ENCODE measurements at regions not wholly inside any gene's neighbourhood (a gene's known extent, or its start where the extent isn't known, plus 50 kb on each side); places are given as distances from the start of the nearest gene placed in this dataset.
A peak's percentile ranks its signal among the peaks of the same experiment; 100 is the strongest.

DNA sequence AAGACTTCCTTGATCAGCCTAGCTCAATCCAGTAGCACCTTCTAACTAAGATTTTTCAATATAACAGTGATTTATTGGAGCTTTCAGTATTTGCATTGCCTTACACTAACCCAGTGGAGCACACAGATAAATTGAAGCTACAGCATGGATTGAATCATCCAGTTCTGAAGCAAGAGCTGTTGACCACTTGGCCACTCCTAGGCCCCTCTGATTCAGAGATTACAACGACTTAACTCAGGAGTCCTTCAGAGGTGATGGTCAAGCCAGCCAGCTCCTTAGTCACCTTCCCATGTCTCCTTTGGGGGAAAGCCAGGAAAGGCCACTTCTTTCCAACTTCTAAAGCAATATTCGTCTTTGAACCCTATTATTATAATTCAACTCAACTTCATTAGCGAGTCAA, 151.8 kb downstream of the TENT5C start:
- no TSS peak for BruUV-seq (replicated peaks)
- TF ChIP-seq, protein P1, sequence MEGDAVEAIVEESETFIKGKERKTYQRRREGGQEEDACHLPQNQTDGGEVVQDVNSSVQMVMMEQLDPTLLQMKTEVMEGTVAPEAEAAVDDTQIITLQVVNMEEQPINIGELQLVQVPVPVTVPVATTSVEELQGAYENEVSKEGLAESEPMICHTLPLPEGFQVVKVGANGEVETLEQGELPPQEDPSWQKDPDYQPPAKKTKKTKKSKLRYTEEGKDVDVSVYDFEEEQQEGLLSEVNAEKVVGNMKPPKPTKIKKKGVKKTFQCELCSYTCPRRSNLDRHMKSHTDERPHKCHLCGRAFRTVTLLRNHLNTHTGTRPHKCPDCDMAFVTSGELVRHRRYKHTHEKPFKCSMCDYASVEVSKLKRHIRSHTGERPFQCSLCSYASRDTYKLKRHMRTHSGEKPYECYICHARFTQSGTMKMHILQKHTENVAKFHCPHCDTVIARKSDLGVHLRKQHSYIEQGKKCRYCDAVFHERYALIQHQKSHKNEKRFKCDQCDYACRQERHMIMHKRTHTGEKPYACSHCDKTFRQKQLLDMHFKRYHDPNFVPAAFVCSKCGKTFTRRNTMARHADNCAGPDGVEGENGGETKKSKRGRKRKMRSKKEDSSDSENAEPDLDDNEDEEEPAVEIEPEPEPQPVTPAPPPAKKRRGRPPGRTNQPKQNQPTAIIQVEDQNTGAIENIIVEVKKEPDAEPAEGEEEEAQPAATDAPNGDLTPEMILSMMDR (conservative IDR thresholded peaks at IDR 0.05; ENCODE audit: low read depth, low read length), result no peak
- no peak for TF ChIP-seq EZH2 (IDR thresholded peaks at IDR 0.05; ENCODE audit: borderline replicate concordance, low read depth, low read length, poor library complexity, severe bottlenecking)
- Histone ChIP-seq H3K4me3 (ENCODE audit: low read depth, low read length, poor library complexity, severe bottlenecking) (no peak overlapping the region), H3K27me3 (replicated peaks; ENCODE audit: insufficient read depth, low read depth, low read length, poor library complexity) (no peaks in the 10 kb centered on the region), H3K27ac (ENCODE audit: low read depth, low read length, poor library complexity, severe bottlenecking) (no peak overlapping the region), H3K4me1 (ENCODE audit: insufficient read depth, low read length, poor library complexity, severe bottlenecking) (peaks cover 7% of the 10 kb centered on the region), H3K9me3 (ENCODE audit: low read depth, low read length, poor library complexity, severe bottlenecking) (no peaks in the 10 kb centered on the region), H3K36me3 (ENCODE audit: insufficient read depth, low read length, poor library complexity, severe bottlenecking) (no peaks in the 10 kb centered on the region)
- DNase-seq (ENCODE audit: low spot score), result no peak
- intact Hi-C loops (cut with micrococcal nuclease; ENCODE audit: unreplicated experiment), result loop anchor here (5.0 kb wide), 1 partner anchor 140 kb away; no protein-coding TSS in a partner anchor
- CTCF ChIA-PET, result interaction anchor here (0.7 to 1.8 kb wide), 3 partner anchors 12 to 223 kb away, joined by 3 to 12 read pairs (median 4); no protein-coding TSS in a partner anchor
- POLR2A ChIA-PET (ENCODE audit: low non-redundant PET), result no interaction called here

DNA sequence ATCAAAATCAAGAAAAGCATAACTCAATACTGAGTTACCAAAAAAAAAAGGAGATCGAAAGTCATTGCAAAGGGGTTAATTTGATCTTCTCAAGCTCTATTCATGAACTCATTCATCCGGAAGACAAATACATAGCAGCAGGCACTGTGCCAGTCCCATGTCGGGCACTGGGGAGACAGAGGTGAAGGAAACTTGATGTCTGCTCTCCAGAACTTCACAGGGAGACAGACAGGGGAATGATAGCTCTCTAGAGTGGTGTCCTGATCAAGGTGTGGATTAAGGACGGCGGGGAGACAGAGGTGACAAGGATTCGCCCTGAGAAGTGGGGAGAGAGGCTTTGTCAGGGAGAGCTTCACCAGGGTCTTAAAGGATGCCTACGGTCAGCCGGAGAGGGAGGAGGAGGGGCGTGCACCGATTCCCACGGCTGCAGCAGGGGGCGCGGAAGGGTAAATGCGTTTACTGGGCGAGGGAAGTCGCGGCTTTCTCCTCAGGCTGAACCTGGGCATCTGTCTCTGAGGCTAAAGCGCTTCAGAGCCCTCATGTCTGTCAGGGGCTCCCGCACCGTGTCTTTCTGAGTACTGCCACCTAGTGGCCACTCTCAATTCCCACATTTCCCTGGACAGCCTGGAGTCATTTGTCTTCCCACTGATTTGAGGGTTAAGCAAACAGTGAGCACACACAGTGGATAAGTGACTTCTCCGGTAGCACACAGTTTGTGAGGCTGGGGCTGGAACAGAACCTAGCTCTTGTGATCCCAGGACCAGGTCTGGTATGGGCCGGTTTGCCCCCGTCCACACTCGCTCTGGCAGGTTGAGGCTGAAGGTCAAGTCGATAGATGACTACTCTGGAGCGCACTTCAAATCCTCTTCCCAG, 152.8 kb downstream of the TENT5C start:
- BruUV-seq (replicated peaks), result no TSS peak
- ChIA-PET POLR2A (ENCODE audit: low non-redundant PET) (no interaction called here), CTCF (interaction anchor here (0.7 to 1.8 kb wide), 3 partner anchors 11 to 224 kb away, joined by 3 to 12 read pairs (median 4); no protein-coding TSS in a partner anchor)
- Histone ChIP-seq H3K27ac (ENCODE audit: low read depth, low read length, poor library complexity, severe bottlenecking) (no peak overlapping the region), H3K4me3 (ENCODE audit: low read depth, low read length, poor library complexity, severe bottlenecking) (peak overlapping the region; percentile 33), H3K9me3 (ENCODE audit: low read depth, low read length, poor library complexity, severe bottlenecking) (no peaks in the 10 kb centered on the region), H3K4me1 (ENCODE audit: insufficient read depth, low read length, poor library complexity, severe bottlenecking) (peaks cover 7% of the 10 kb centered on the region), H3K27me3 (replicated peaks; ENCODE audit: insufficient read depth, low read depth, low read length, poor library complexity) (no peaks in the 10 kb centered on the region), H3K36me3 (ENCODE audit: insufficient read depth, low read length, poor library complexity, severe bottlenecking) (no peaks in the 10 kb centered on the region)
- peak; percentile 86 for DNase-seq (ENCODE audit: low spot score)
- TF ChIP-seq EZH2 (IDR thresholded peaks at IDR 0.05; ENCODE audit: borderline replicate concordance, low read depth, low read length, poor library complexity, severe bottlenecking), result no peak
- TF ChIP-seq, protein P1 (conservative IDR thresholded peaks at IDR 0.05; ENCODE audit: low read depth, low read length), result peak; percentile 94
- intact Hi-C loops (cut with micrococcal nuclease; ENCODE audit: unreplicated experiment), result loop anchor here (5.0 kb wide), 1 partner anchor 139 kb away; no protein-coding TSS in a partner anchor

DNA sequence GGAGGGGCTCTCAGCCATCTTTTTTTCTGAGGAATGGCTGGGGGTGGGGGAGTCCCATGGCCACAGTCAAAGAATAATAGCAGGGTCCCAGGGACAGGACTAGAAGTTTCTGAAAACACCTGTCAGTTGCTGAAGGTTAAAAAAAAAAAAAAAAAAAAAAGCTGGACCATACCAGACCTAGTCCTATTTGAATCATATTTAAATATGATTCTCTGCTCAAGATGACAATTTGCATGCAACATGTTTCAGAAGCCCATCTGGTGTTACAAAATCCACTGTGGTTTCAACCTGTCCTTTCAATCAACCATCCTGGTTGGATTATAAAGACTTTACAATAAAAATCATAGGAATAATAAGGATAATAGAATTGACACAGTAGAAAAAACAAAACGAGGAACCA, 153.7 kb downstream of the TENT5C start:
- Histone ChIP-seq H3K27me3 (replicated peaks; ENCODE audit: insufficient read depth, low read depth, low read length, poor library complexity) (no peaks in the 10 kb centered on the region), H3K36me3 (ENCODE audit: insufficient read depth, low read length, poor library complexity, severe bottlenecking) (no peaks in the 10 kb centered on the region), H3K9me3 (ENCODE audit: low read depth, low read length, poor library complexity, severe bottlenecking) (no peaks in the 10 kb centered on the region), H3K27ac (ENCODE audit: low read depth, low read length, poor library complexity, severe bottlenecking) (no peak overlapping the region), H3K4me3 (ENCODE audit: low read depth, low read length, poor library complexity, severe bottlenecking) (no peak overlapping the region), H3K4me1 (ENCODE audit: insufficient read depth, low read length, poor library complexity, severe bottlenecking) (peaks cover 7% of the 10 kb centered on the region)
- TF ChIP-seq EZH2 (IDR thresholded peaks at IDR 0.05; ENCODE audit: borderline replicate concordance, low read depth, low read length, poor library complexity, severe bottlenecking), result no peak
- TF ChIP-seq, protein P1 (conservative IDR thresholded peaks at IDR 0.05; ENCODE audit: low read depth, low read length), result no peak
- BruUV-seq (replicated peaks), result no TSS peak
- ChIA-PET CTCF (interaction anchor here (0.6 kb wide), 2 partner anchors 154 to 452 kb away, joined by 3 to 6 read pairs; partner anchors contain the start of gene TENT5C), POLR2A (ENCODE audit: low non-redundant PET) (no interaction called here)
- no peak for DNase-seq (ENCODE audit: low spot score)
- intact Hi-C loops (cut with micrococcal nuclease; ENCODE audit: unreplicated experiment), result loop anchor here (5.0 kb wide), 1 partner anchor 138 kb away; no protein-coding TSS in a partner anchor
